ENCODE measurements at regions not wholly inside any gene's neighbourhood (a gene's known extent, or its start where the extent isn't known, plus 50 kb on each side); places are given as distances from the start of the nearest gene placed in this dataset.

GRCh38 chr6:90896075-90896547 is 309.2 kb upstream of the MAP3K7 start:
- intact Hi-C loops (cut with micrococcal nuclease): no loop called here
- DNase-seq (no peak), ATAC-seq (no peak)
- TF ChIP-seq CTCF (IDR thresholded peaks at IDR 0.05): no peak
- Mint-ChIP-seq H3K36me3 (ENCODE audit: low read depth) (no peaks in the 10 kb centered on the region), H3K27ac (no peak overlapping the region), H3K9me3 (no peaks in the 10 kb centered on the region), H3K4me1 (ENCODE audit: low read depth) (no peaks in the 10 kb centered on the region), H3K27me3 (peaks cover 4% of the 10 kb centered on the region), H3K4me3 (no peak overlapping the region)
- ChIA-PET POLR2A (no interaction called here), CTCF (no interaction called here)

- Mint-ChIP-seq H3K4me1 (ENCODE audit: low read depth) (no peaks in the 10 kb centered on the region), H3K4me3 (no peak overlapping the region), H3K36me3 (ENCODE audit: low read depth) (no peaks in the 10 kb centered on the region), H3K27me3 (peaks cover 4% of the 10 kb centered on the region), H3K27ac (no peak overlapping the region), H3K9me3 (no peaks in the 10 kb centered on the region)
- CTCF ChIA-PET: no interaction called here
- TF ChIP-seq CTCF (IDR thresholded peaks at IDR 0.05): no peak
- no peak for DNase-seq
- ATAC-seq: no peak
- POLR2A ChIA-PET: no interaction called here
- intact Hi-C loops (cut with micrococcal nuclease): no loop called here
Measured at GRCh38 chr6:90895299-90896074, 308.6 kb upstream of the MAP3K7 start.

GRCh38 chr6:90894285-90895130 is 307.6 kb upstream of the MAP3K7 start:
- no peaks in the 10 kb centered on the region for H3K4me1 Mint-ChIP-seq (ENCODE audit: low read depth)
- ATAC-seq (no peak), DNase-seq (no peak)
- TF ChIP-seq CTCF (IDR thresholded peaks at IDR 0.05): no peak
- H3K4me3 Mint-ChIP-seq: no peak overlapping the region
- no peak overlapping the region for H3K27ac Mint-ChIP-seq
- CTCF ChIA-PET: no interaction called here
- intact Hi-C loops (cut with micrococcal nuclease): no loop called here
- POLR2A ChIA-PET: no interaction called here
- H3K27me3 Mint-ChIP-seq: peaks cover 4% of the 10 kb centered on the region
- no peaks in the 10 kb centered on the region for H3K36me3 Mint-ChIP-seq (ENCODE audit: low read depth)
- no peaks in the 10 kb centered on the region for H3K9me3 Mint-ChIP-seq

- POLR2A ChIA-PET: no interaction called here
- Mint-ChIP-seq H3K36me3 (ENCODE audit: low read depth) (no peaks in the 10 kb centered on the region), H3K4me3 (no peak overlapping the region), H3K27ac (no peak overlapping the region), H3K27me3 (peaks cover 4% of the 10 kb centered on the region), H3K9me3 (no peaks in the 10 kb centered on the region), H3K4me1 (ENCODE audit: low read depth) (no peaks in the 10 kb centered on the region)
- ATAC-seq (no peak), DNase-seq (no peak)
- CTCF ChIA-PET: no interaction called here
- intact Hi-C loops (cut with micrococcal nuclease): no loop called here
- no peak for TF ChIP-seq CTCF (IDR thresholded peaks at IDR 0.05)
Measured at GRCh38 chr6:90893400-90893799, 306.5 kb upstream of the MAP3K7 start.

- H3K4me3 Mint-ChIP-seq: no peak overlapping the region
- no peak for ATAC-seq
- ChIA-PET CTCF (no interaction called here), POLR2A (no interaction called here)
- no peaks in the 10 kb centered on the region for H3K9me3 Mint-ChIP-seq
- H3K36me3 Mint-ChIP-seq (ENCODE audit: low read depth): no peaks in the 10 kb centered on the region
- DNase-seq: no peak
- no peak for TF ChIP-seq CTCF (IDR thresholded peaks at IDR 0.05)
- peaks cover 4% of the 10 kb centered on the region for H3K27me3 Mint-ChIP-seq
- no peaks in the 10 kb centered on the region for H3K4me1 Mint-ChIP-seq (ENCODE audit: low read depth)
- no peak overlapping the region for H3K27ac Mint-ChIP-seq
- intact Hi-C loops (cut with micrococcal nuclease): no loop called here
Measured at GRCh38 chr6:90892271-90892670, 305.4 kb upstream of the MAP3K7 start.

All from activated CD8-positive, alpha-beta T cell treated with anti-CD3 and anti-CD28 coated beads for 36 hours (primary cell).